HL-60/S4 (cell line): ENCODE measurements at regions not wholly inside any gene's neighbourhood (a gene's known extent, or its start where the extent isn't known, plus 50 kb on each side); places are given as distances from the start of the nearest gene placed in this dataset.

Source experiments
- in situ Hi-C: fragments of 300-500 bp; cut with MboI; formaldehyde crosslinking; loops from 2 replicates; pipeline ENCODE4 v1.14.3; 2022; ENCODE audit warnings: low sequenced_read_pairs

GRCh38 chr2:22756276-22757043 lies 628.5 kb upstream of the KLHL29 start:
- in situ Hi-C loops: no loop called here

GRCh38 chr2:22769497-22769896 lies 615.5 kb upstream of the KLHL29 start:
- in situ Hi-C loops: no loop called here

- in situ Hi-C loops: no loop called here
Observed at GRCh38 chr2:22784566-22784965, 600.4 kb upstream of the KLHL29 start.

GRCh38 chr2:22786817-22787216 lies 598.2 kb upstream of the KLHL29 start:
- in situ Hi-C loops: no loop called here

- in situ Hi-C loops: no loop called here
Observed at GRCh38 chr2:22787745-22788144, 597.2 kb upstream of the KLHL29 start.

- in situ Hi-C loops: no loop called here
Observed at GRCh38 chr2:22788749-22789327, 596.1 kb upstream of the KLHL29 start.

- in situ Hi-C loops: no loop called here
Observed at GRCh38 chr2:22795287-22795866, 589.6 kb upstream of the KLHL29 start.

GRCh38 chr2:22798386-22798785 lies 586.6 kb upstream of the KLHL29 start:
- in situ Hi-C loops: no loop called here

- in situ Hi-C loops: no loop called here
Observed at GRCh38 chr2:22800412-22800811, 584.6 kb upstream of the KLHL29 start.

GRCh38 chr2:22801071-22801470 lies 583.9 kb upstream of the KLHL29 start:
- in situ Hi-C loops: no loop called here

GRCh38 chr2:22801970-22802369 lies 583.0 kb upstream of the KLHL29 start:
- in situ Hi-C loops: no loop called here

- in situ Hi-C loops: no loop called here
Observed at GRCh38 chr2:22807872-22808271, 577.1 kb upstream of the KLHL29 start.

GRCh38 chr2:22810602-22811001 lies 574.4 kb upstream of the KLHL29 start:
- in situ Hi-C loops: no loop called here

GRCh38 chr2:22812065-22812680 lies 572.8 kb upstream of the KLHL29 start:
- in situ Hi-C loops: no loop called here

- in situ Hi-C loops: no loop called here
Observed at GRCh38 chr2:22817197-22817596, 567.8 kb upstream of the KLHL29 start.

- in situ Hi-C loops: no loop called here
Observed at GRCh38 chr2:22821458-22821857, 563.5 kb upstream of the KLHL29 start.

GRCh38 chr2:22822835-22823234 lies 562.1 kb upstream of the KLHL29 start:
- in situ Hi-C loops: no loop called here

- in situ Hi-C loops: no loop called here
Observed at GRCh38 chr2:22824618-22825017, 560.4 kb upstream of the KLHL29 start.

GRCh38 chr2:22826703-22827102 lies 558.3 kb upstream of the KLHL29 start:
- in situ Hi-C loops: no loop called here

- in situ Hi-C loops: no loop called here
Observed at GRCh38 chr2:22829791-22830190, 555.2 kb upstream of the KLHL29 start.

- in situ Hi-C loops: no loop called here
Observed at GRCh38 chr2:22832196-22832595, 552.8 kb upstream of the KLHL29 start.

GRCh38 chr2:22838461-22838860 lies 546.5 kb upstream of the KLHL29 start:
- in situ Hi-C loops: no loop called here
